ENCODE measurements at regions not wholly inside any gene's neighbourhood (a gene's known extent, or its start where the extent isn't known, plus 50 kb on each side); places are given as distances from the start of the nearest gene placed in this dataset.
A peak's percentile ranks its signal among the peaks of the same experiment; 100 is the strongest.
"Not testable (repeated sequence)": the region's sequence is repeated elsewhere in the genome, so short reads cannot be mapped to it uniquely, and the experiment has no call there.

DNA sequence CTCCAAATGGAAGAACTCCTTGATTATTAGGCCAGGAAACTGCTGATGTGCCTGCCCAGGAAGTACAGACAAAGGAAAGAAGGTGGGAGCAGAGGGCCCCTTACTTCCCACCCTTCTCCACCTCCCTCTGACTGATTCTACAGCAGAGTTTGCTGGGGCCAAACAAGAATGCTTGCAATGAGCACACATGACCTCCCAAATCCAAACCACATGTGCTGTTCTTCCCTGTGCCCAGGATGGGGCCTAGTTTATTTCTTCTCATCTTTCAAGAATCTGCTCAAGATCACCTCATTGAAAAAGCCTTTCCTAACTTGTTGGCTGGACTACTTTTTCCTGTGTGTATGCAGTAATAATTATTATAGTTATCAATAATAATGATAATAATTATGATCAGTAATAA lies 286.1 kb downstream of the RAB38 start:
- Histone ChIP-seq H3K27ac (ENCODE audit: low read depth, low read length, severe bottlenecking) (no peak overlapping the region), H3K36me3 (ENCODE audit: control insufficient read depth, insufficient read depth, low read length) (no peaks in the 10 kb centered on the region), H3K9me3 (ENCODE audit: control insufficient read depth, low read length) (no peaks in the 10 kb centered on the region), H3K4me3 (ENCODE audit: extremely low read depth, insufficient read depth, low read length, poor library complexity, severe bottlenecking) (no peak overlapping the region), H3K4me1 (ENCODE audit: control insufficient read depth, insufficient read depth, low read length, poor library complexity, severe bottlenecking) (no peaks in the 10 kb centered on the region)

DNA sequence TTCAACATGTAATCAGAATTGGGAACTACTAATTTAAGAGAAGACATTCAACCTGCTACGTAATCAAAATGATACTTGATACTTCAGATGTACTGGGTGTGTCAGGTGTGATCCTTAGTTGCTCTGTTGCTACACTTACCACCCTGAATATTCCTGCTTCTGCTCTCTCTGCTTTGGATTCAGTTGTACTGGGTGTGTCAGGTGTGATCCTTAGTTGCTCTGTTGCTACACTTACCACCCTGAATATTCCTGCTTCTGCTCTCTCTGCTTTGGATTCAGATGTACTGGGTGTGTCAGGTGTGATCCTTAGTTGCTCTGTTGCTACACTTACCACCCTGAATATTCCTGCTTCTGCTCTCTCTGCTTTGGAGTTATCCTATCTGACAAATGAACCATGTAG lies 290.2 kb downstream of the RAB38 start:
- not testable (repeated sequence) for H3K4me1 ChIP-seq (ENCODE audit: control insufficient read depth, insufficient read depth, low read length, poor library complexity, severe bottlenecking); H3K9me3 ChIP-seq (ENCODE audit: control insufficient read depth, low read length); H3K36me3 ChIP-seq (ENCODE audit: control insufficient read depth, insufficient read depth, low read length); H3K27ac ChIP-seq (ENCODE audit: low read depth, low read length, severe bottlenecking); H3K4me3 ChIP-seq (ENCODE audit: extremely low read depth, insufficient read depth, low read length, poor library complexity, severe bottlenecking)
- WGBS, 2 experiments (ENCODE audit: insufficient coverage in 2 of 2): 100% methylated on average over 1 of the region's 1 CpG; no CpG with 5 or more reads in 1 of the 2 experiments

DNA sequence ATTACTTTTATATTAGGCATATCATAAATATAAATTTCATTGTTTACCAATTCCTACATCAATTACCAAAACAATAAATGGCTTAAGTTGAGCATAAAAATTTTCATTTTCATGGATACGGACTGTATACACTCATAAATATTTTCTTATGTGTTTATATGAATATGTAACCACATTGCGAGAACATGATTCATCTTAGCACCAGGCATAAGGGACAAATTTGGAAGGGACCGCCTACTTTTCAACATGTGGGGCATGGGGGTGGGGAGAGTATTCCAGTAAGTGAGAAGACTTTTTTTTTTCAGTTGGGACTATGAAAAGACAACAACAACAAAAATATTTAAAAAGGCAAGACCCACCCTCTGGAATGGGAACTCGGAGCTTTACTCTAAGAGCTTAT lies 296.1 kb downstream of the RAB38 start:
- H3K36me3 ChIP-seq (ENCODE audit: control insufficient read depth, insufficient read depth, low read length): no peaks in the 10 kb centered on the region
- H3K27ac ChIP-seq (ENCODE audit: low read depth, low read length, severe bottlenecking): no peak overlapping the region
- H3K4me1 ChIP-seq (ENCODE audit: control insufficient read depth, insufficient read depth, low read length, poor library complexity, severe bottlenecking): no peaks in the 10 kb centered on the region
- WGBS, 2 experiments (ENCODE audit: insufficient coverage in 2 of 2): no CpG with 5 or more reads among the region's 4 CpGs
- no peak overlapping the region for H3K4me3 ChIP-seq (ENCODE audit: extremely low read depth, insufficient read depth, low read length, poor library complexity, severe bottlenecking)
- H3K9me3 ChIP-seq (ENCODE audit: control insufficient read depth, low read length): no peaks in the 10 kb centered on the region

DNA sequence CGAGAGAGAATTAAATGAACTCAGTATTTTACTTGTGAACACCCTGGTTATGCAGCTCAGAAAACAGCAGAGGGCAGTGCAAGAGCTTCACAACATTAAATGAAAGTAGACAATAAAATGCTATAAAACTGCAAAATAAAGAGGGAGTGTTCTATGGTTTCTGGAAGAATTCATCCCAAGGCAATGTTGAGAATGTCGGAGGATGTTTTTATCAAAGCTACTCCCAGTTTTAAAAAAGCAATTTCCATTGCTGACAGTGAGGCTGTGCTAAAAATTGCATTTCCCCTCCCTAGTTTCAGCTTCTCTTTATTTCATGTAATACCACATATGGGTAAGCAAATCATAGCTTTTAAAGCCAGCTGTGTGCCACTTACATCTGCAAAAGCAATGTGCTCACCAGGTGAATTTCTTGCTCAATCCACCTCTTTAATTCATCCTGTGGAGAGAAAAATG lies 296.8 kb downstream of the RAB38 start:
- Histone ChIP-seq H3K27ac (ENCODE audit: low read depth, low read length, severe bottlenecking) (no peak overlapping the region), H3K4me1 (ENCODE audit: control insufficient read depth, insufficient read depth, low read length, poor library complexity, severe bottlenecking) (no peaks in the 10 kb centered on the region), H3K4me3 (ENCODE audit: extremely low read depth, insufficient read depth, low read length, poor library complexity, severe bottlenecking) (no peak overlapping the region), H3K36me3 (ENCODE audit: control insufficient read depth, insufficient read depth, low read length) (no peaks in the 10 kb centered on the region), H3K9me3 (ENCODE audit: control insufficient read depth, low read length) (no peaks in the 10 kb centered on the region)
- WGBS, 2 experiments (ENCODE audit: insufficient coverage in 2 of 2): 80 to 100% methylated on average over 1 of the region's 2 CpGs

DNA sequence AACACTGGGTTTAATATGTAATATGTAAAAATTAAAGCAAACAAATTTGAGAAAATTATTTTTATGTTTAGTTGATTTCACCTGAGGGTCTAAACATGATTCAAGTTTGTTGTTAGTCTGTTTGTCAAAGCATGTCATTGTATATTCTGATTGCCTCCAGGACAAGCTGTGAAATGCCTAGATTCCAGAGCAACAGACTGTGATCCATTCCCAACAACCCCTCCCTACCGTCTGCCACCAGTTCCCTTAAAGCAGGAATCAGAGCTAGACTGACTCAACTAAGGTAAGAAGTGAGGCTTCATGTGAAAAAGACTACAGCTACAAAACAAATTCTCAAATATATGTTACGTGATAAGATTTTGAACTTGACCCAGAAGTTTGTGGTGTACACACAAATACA lies 304.2 kb downstream of the RAB38 start:
- Histone ChIP-seq H3K4me3 (ENCODE audit: extremely low read depth, insufficient read depth, low read length, poor library complexity, severe bottlenecking) (no peak overlapping the region), H3K9me3 (ENCODE audit: control insufficient read depth, low read length) (no peaks in the 10 kb centered on the region), H3K4me1 (ENCODE audit: control insufficient read depth, insufficient read depth, low read length, poor library complexity, severe bottlenecking) (no peaks in the 10 kb centered on the region), H3K36me3 (ENCODE audit: control insufficient read depth, insufficient read depth, low read length) (no peaks in the 10 kb centered on the region), H3K27ac (ENCODE audit: low read depth, low read length, severe bottlenecking) (no peak overlapping the region)
- no CpG with 5 or more reads among the region's 2 CpGs for WGBS, 2 experiments (ENCODE audit: insufficient coverage in 2 of 2)

DNA sequence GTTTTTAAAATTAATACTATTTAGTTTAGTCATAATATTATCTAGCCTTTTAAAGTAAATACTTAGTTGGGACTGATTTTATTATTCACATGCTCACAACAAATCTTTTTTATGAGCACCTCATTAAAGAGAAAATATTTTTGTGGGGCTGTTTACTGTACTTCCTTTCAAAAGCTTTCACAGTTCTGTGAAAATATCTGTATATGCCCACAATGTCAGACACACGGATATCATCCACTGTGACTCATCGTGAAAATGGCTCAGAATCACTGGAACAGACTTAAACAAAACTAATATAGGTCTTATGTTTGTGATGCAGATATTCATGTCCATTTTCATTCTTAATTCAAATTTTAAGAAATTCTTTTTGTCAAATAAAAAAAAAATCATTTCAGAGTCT lies 305.2 kb downstream of the RAB38 start:
- Histone ChIP-seq H3K27ac (ENCODE audit: low read depth, low read length, severe bottlenecking) (no peak overlapping the region), H3K4me3 (ENCODE audit: extremely low read depth, insufficient read depth, low read length, poor library complexity, severe bottlenecking) (no peak overlapping the region), H3K9me3 (ENCODE audit: control insufficient read depth, low read length) (no peaks in the 10 kb centered on the region), H3K4me1 (ENCODE audit: control insufficient read depth, insufficient read depth, low read length, poor library complexity, severe bottlenecking) (no peaks in the 10 kb centered on the region), H3K36me3 (ENCODE audit: control insufficient read depth, insufficient read depth, low read length) (no peaks in the 10 kb centered on the region)
- no CpG with 5 or more reads among the region's 2 CpGs for WGBS, 2 experiments (ENCODE audit: insufficient coverage in 2 of 2)

DNA sequence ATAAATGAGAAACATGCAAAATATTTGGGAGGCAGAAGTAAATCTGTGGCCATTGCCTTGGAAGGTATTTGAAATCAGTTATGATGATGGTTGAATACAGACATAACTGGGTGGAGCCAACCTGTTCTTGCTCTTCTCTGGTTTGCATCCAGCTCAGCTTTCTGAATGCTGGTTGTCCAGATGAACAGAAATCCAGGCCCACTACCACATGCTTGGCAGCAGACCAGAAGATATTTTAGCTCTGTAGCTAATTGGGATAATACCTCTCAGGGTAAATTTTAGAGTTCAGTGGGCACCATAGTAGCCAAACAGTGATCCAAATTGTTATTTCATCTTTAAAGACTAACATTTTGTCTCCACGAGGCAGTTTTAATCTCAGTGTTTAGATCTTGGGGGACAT lies 308.3 kb downstream of the RAB38 start:
- no peaks in the 10 kb centered on the region for H3K36me3 ChIP-seq (ENCODE audit: control insufficient read depth, insufficient read depth, low read length)

DNA sequence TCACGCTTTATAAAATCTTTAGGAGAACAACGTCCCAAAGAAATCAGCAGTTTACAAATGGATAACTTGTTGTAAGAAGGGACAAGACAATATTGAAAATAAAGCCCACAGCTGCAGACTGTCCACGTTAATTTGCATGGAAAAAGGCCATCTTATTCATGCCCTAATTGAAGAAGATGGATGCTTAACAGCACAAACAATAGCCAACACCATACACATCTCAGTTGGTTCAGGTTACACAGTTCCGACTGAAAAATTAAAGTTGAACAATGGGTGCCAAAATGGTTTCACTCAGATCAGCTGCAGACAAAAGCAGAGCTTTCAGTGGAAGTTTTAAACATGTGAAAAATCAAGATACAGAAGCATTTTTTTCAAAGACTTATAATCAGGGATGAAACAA lies 314.2 kb downstream of the RAB38 start:
- no peaks in the 10 kb centered on the region for H3K36me3 ChIP-seq (ENCODE audit: control insufficient read depth, insufficient read depth, low read length)
- 63 to 100% methylated on average over 2 of the region's 4 CpGs for WGBS, 2 experiments (ENCODE audit: insufficient coverage in 2 of 2)
- H3K4me1 ChIP-seq (ENCODE audit: control insufficient read depth, insufficient read depth, low read length, poor library complexity, severe bottlenecking): no peaks in the 10 kb centered on the region
- H3K9me3 ChIP-seq (ENCODE audit: control insufficient read depth, low read length): no peaks in the 10 kb centered on the region
- H3K27ac ChIP-seq (ENCODE audit: low read depth, low read length, severe bottlenecking): no peak overlapping the region
- H3K4me3 ChIP-seq (ENCODE audit: extremely low read depth, insufficient read depth, low read length, poor library complexity, severe bottlenecking): no peak overlapping the region

More for the DNA sequence above, 308.3 kb downstream of the RAB38 start:
- Histone ChIP-seq H3K4me1 (ENCODE audit: control insufficient read depth, insufficient read depth, low read length, poor library complexity, severe bottlenecking) (no peaks in the 10 kb centered on the region), H3K4me3 (ENCODE audit: extremely low read depth, insufficient read depth, low read length, poor library complexity, severe bottlenecking) (no peak overlapping the region), H3K9me3 (ENCODE audit: control insufficient read depth, low read length) (no peaks in the 10 kb centered on the region), H3K27ac (ENCODE audit: low read depth, low read length, severe bottlenecking) (no peak overlapping the region)
- no CpG with 5 or more reads among the region's 1 CpG for WGBS, 2 experiments (ENCODE audit: insufficient coverage in 2 of 2)

DNA sequence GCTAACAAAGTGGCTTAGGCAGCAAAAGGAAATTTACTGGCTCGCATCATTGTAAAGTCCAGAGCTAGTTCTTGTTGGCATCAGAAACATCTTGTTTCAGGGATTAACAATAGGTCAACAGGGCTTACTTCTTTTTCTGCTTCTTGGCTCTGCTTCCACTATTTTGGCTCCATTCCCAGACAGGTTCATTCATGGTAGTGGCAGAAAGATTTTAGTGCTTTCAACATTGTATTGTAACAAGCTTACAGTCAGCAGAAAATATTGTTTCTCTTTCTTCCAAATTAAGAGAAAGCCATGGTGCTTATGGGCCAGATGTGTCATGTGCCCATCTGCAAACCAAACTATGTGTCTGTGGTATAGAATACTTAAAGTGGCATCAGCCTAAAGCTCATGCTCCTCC lies 315.6 kb downstream of the RAB38 start:
- H3K9me3 ChIP-seq (ENCODE audit: control insufficient read depth, low read length): no peaks in the 10 kb centered on the region
- no peaks in the 10 kb centered on the region for H3K36me3 ChIP-seq (ENCODE audit: control insufficient read depth, insufficient read depth, low read length)
- H3K4me3 ChIP-seq (ENCODE audit: extremely low read depth, insufficient read depth, low read length, poor library complexity, severe bottlenecking): no peak overlapping the region
- 100% methylated on average over 1 of the region's 1 CpG; no CpG with 5 or more reads in 1 of the 2 experiments for WGBS, 2 experiments (ENCODE audit: insufficient coverage in 2 of 2)
- no peaks in the 10 kb centered on the region for H3K4me1 ChIP-seq (ENCODE audit: control insufficient read depth, insufficient read depth, low read length, poor library complexity, severe bottlenecking)
- no peak overlapping the region for H3K27ac ChIP-seq (ENCODE audit: low read depth, low read length, severe bottlenecking)

DNA sequence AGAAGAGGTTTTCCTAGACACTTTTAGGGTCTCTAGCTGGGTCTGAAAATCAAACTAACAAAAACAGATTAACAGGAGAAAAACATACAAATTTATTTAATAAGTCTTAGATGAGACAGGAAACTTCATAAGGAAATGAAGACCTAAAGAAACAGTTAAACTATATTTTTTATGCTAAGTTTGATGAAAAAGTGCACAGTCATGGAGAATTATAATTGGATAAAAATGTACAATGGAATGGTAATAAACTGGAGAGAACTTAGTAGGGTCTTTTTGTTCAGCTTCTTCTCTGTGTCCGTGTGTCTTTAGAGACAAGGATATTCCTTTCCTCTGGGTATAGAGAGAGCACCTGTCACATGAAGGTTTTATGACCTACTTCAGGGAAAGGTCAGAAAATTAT lies 323.4 kb downstream of the RAB38 start:
- Histone ChIP-seq H3K4me1 (ENCODE audit: control insufficient read depth, insufficient read depth, low read length, poor library complexity, severe bottlenecking) (peaks cover 10% of the 10 kb centered on the region), H3K36me3 (ENCODE audit: control insufficient read depth, insufficient read depth, low read length) (no peaks in the 10 kb centered on the region), H3K9me3 (ENCODE audit: control insufficient read depth, low read length) (no peaks in the 10 kb centered on the region), H3K4me3 (ENCODE audit: extremely low read depth, insufficient read depth, low read length, poor library complexity, severe bottlenecking) (no peak overlapping the region), H3K27ac (ENCODE audit: low read depth, low read length, severe bottlenecking) (peak overlapping the region; percentile 50)
- 73 to 93% methylated on average over 1 of the region's 1 CpG for WGBS, 2 experiments (ENCODE audit: insufficient coverage in 2 of 2)

DNA sequence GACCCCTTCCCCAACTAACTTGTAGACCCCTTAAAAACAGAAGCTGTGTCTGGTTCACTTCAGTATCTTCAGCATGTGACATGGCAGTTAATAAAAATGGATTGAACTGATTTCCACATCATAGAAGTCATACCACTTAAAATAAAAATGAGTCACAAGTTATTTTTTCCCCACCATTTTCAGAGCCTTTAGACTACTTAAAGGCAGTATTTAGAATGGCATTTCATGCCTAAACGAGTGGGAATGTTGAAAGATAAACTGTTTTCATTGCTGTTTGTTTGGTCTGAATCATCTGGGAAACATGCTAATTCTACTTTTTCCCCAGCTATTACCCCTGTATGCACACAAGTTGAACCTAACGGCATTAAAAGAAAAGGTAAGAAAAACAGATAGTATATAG lies 324.0 kb downstream of the RAB38 start:
- no CpG with 5 or more reads among the region's 2 CpGs for WGBS, 2 experiments (ENCODE audit: insufficient coverage in 2 of 2)
- no peaks in the 10 kb centered on the region for H3K9me3 ChIP-seq (ENCODE audit: control insufficient read depth, low read length)
- peak overlapping the region; percentile 74 for H3K27ac ChIP-seq (ENCODE audit: low read depth, low read length, severe bottlenecking)
- no peaks in the 10 kb centered on the region for H3K36me3 ChIP-seq (ENCODE audit: control insufficient read depth, insufficient read depth, low read length)
- H3K4me1 ChIP-seq (ENCODE audit: control insufficient read depth, insufficient read depth, low read length, poor library complexity, severe bottlenecking): peaks cover 10% of the 10 kb centered on the region
- H3K4me3 ChIP-seq (ENCODE audit: extremely low read depth, insufficient read depth, low read length, poor library complexity, severe bottlenecking): no peak overlapping the region

DNA sequence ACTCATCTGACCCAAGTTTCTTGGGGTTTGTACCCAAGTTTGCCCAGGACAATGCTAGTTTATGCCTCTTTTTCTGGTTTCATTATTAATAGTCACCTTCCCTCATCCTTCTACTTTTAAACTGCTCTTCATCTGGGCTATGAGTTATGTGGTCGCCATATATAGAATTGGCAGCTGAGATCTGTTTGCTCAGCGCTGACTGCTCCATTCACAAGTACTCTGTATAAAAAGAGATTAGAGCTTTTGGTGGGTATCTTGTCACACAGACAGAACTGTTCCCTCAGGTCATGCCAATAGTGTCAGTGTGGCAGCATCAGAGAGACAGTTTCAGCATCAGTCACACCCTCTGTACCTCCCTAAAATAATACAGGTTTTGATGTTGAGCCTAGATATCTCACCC lies 326.0 kb downstream of the RAB38 start:
- no peak overlapping the region for H3K4me3 ChIP-seq (ENCODE audit: extremely low read depth, insufficient read depth, low read length, poor library complexity, severe bottlenecking)
- 100% methylated on average over 1 of the region's 2 CpGs; no CpG with 5 or more reads in 1 of the 2 experiments for WGBS, 2 experiments (ENCODE audit: insufficient coverage in 2 of 2)

More for the DNA sequence above, 326.0 kb downstream of the RAB38 start:
- no peak overlapping the region for H3K27ac ChIP-seq (ENCODE audit: low read depth, low read length, severe bottlenecking)
- H3K9me3 ChIP-seq (ENCODE audit: control insufficient read depth, low read length): no peaks in the 10 kb centered on the region
- peaks cover 10% of the 10 kb centered on the region for H3K4me1 ChIP-seq (ENCODE audit: control insufficient read depth, insufficient read depth, low read length, poor library complexity, severe bottlenecking)
- H3K36me3 ChIP-seq (ENCODE audit: control insufficient read depth, insufficient read depth, low read length): no peaks in the 10 kb centered on the region

All from mesodermal cell (in vitro differentiated cells).